H9 (cell line): ENCODE measurements at regions not wholly inside any gene's neighbourhood (a gene's known extent, or its start where the extent isn't known, plus 50 kb on each side); places are given as distances from the start of the nearest gene placed in this dataset.

Experiments used
- DNase-seq: peaks from one replicate; pipeline ENCODE4 v3.0.0-alpha.2; 2017
- H2AFZ ChIP-seq: one replicate; pipeline ENCODE4 v1.6.1; 2013; ENCODE audit warnings: mild to moderate bottlenecking, low read length, control low read depth, moderate library complexity
- H2AK5ac ChIP-seq: 2 replicates; pipeline ENCODE4 v1.6.1; 2013; ENCODE audit warnings: low read length, control low read depth, mixed read lengths; ENCODE audit not compliant: insufficient read length
- H2BK120ac ChIP-seq: one replicate; pipeline ENCODE4 v1.6.1; 2013; ENCODE audit warnings: low read depth, mild to moderate bottlenecking, low read length, control low read depth, inconsistent platforms; ENCODE audit not compliant: poor library complexity, severe bottlenecking
- H2BK12ac ChIP-seq: 2 replicates; pipeline ENCODE4 v1.6.1; 2013; ENCODE audit warnings: low read length, control low read depth, mixed read lengths, low read depth; ENCODE audit not compliant: insufficient read length
- H2BK15ac ChIP-seq: 2 replicates; pipeline ENCODE4 v1.6.1; 2013; ENCODE audit warnings: low read depth, low read length, control low read depth
- H2BK20ac ChIP-seq: one replicate; pipeline ENCODE4 v1.6.1; 2013; ENCODE audit warnings: low read depth, mild to moderate bottlenecking, low read length, control low read depth, inconsistent platforms; ENCODE audit not compliant: poor library complexity, severe bottlenecking
- H2BK5ac ChIP-seq: 2 replicates; pipeline ENCODE4 v1.6.1; 2013; ENCODE audit warnings: low read length, control low read depth, mixed read lengths; ENCODE audit not compliant: insufficient read length
- H3K14ac ChIP-seq: 2 replicates; pipeline ENCODE4 v1.6.1; 2013; ENCODE audit warnings: low read length, control low read depth; ENCODE audit not compliant: insufficient read depth
- H3K18ac ChIP-seq: 2 replicates; pipeline ENCODE4 v1.6.1; 2013; ENCODE audit warnings: low read depth, mild to moderate bottlenecking, mixed read lengths, low read length, control low read depth; ENCODE audit not compliant: insufficient read length
- H3K23ac ChIP-seq: 2 replicates; pipeline ENCODE4 v1.6.1; 2013; ENCODE audit warnings: low read length, control low read depth, mixed read lengths, low read depth; ENCODE audit not compliant: insufficient read length
- H3K23me2 ChIP-seq: 2 replicates; pipeline ENCODE4 v1.6.1; 2013; ENCODE audit warnings: low read depth, mild to moderate bottlenecking, mixed read lengths, low read length, control low read depth; ENCODE audit not compliant: insufficient read length, poor library complexity, severe bottlenecking
- H3K27ac ChIP-seq: 2 replicates; pipeline ENCODE4 v1.5.1; 2013; ENCODE audit warnings: low read length, control low read depth, mixed read lengths, low read depth; ENCODE audit not compliant: insufficient read length
- H3K27me3 ChIP-seq: 2 replicates; pipeline ENCODE4 v1.6.1; 2013; ENCODE audit warnings: low read length, control low read depth, inconsistent platforms; ENCODE audit not compliant: insufficient read depth
- H3K4ac ChIP-seq: 2 replicates; pipeline ENCODE4 v1.6.1; 2013; ENCODE audit warnings: low read depth, mild to moderate bottlenecking, control low read depth, inconsistent platforms, low read length, moderate library complexity
- H3K4me1 ChIP-seq: 2 replicates; pipeline ENCODE4 v1.6.1; 2013; ENCODE audit warnings: low read length, control low read depth, inconsistent platforms; ENCODE audit not compliant: insufficient read depth
- H3K4me2 ChIP-seq: 2 replicates; pipeline ENCODE4 v1.6.1; 2013; ENCODE audit warnings: low read length, control low read depth, mixed read lengths; ENCODE audit not compliant: insufficient read length, insufficient read depth
- H3K56ac ChIP-seq: 2 replicates; pipeline ENCODE4 v1.6.1; 2013; ENCODE audit warnings: low read depth, mild to moderate bottlenecking, mixed read lengths, low read length, control low read depth; ENCODE audit not compliant: insufficient read length
- H3K79me1 ChIP-seq: 2 replicates; pipeline ENCODE4 v1.6.1; 2013; ENCODE audit warnings: low read depth, mild to moderate bottlenecking, moderate library complexity, low read length, control low read depth, inconsistent platforms; ENCODE audit not compliant: insufficient read depth, poor library complexity, severe bottlenecking
- H3K79me2 ChIP-seq: 2 replicates; pipeline ENCODE4 v1.6.1; 2013; ENCODE audit warnings: low read length, control low read depth, inconsistent platforms; ENCODE audit not compliant: insufficient read depth
- H3K9ac ChIP-seq: 2 replicates; pipeline ENCODE4 v1.6.1; 2013; ENCODE audit warnings: low read length, control low read depth, mixed read lengths; ENCODE audit not compliant: insufficient read length; ENCODE audit errors: extremely low read depth
- H3K9me3 ChIP-seq: one replicate; pipeline ENCODE4 v1.6.1; 2013; ENCODE audit warnings: low read depth, low read length, inconsistent platforms; ENCODE audit not compliant: control insufficient read depth
- H3T11ph ChIP-seq: one replicate; pipeline ENCODE4 v1.6.1; 2013; ENCODE audit warnings: mild to moderate bottlenecking, low read length, control low read depth, inconsistent platforms
- H4K20me1 ChIP-seq: one replicate; pipeline ENCODE4 v1.6.1; 2013; ENCODE audit not compliant: control insufficient read depth, insufficient read length, insufficient read depth
- H4K5ac ChIP-seq: 2 replicates; pipeline ENCODE4 v1.6.1; 2013; ENCODE audit warnings: low read depth, mild to moderate bottlenecking, mixed read lengths, low read length, control low read depth; ENCODE audit not compliant: insufficient read length
- H4K8ac ChIP-seq: replicated peaks from 2 replicates; pipeline ENCODE4 v1.6.1; 2013; ENCODE audit warnings: low read length, control low read depth, mixed read lengths, low read depth; ENCODE audit not compliant: insufficient read length
- H4K91ac ChIP-seq: 2 replicates; pipeline ENCODE4 v1.6.1; 2013; ENCODE audit warnings: low read depth, mild to moderate bottlenecking, moderate library complexity, mixed read lengths, low read length, control low read depth; ENCODE audit not compliant: insufficient read length
- H3K27ac Mint-ChIP-seq, 3 experiments: 2 replicates in 2 of 3; 3 replicates in 1 of 3; pipeline ENCODE4 v1.8.0; 2020 to 2021; ENCODE audit warnings: mixed read lengths in 3 of 3, mild to moderate bottlenecking in 1 of 3, moderate library complexity in 1 of 3
- H3K27me3 Mint-ChIP-seq: 2 replicates; pipeline ENCODE4 v1.8.0; 2021; ENCODE audit warnings: low read depth, mild to moderate bottlenecking, moderate library complexity, mixed read lengths
- H3K36me3 Mint-ChIP-seq, 3 experiments: 2 replicates in 2 of 3; 3 replicates in 1 of 3; pipeline ENCODE4 v1.8.0; 2020 to 2021; ENCODE audit warnings: low read depth in 3 of 3, mixed read lengths in 3 of 3; ENCODE audit not compliant: insufficient read depth in 1 of 3
- H3K4me1 Mint-ChIP-seq, 2 experiments: 2 replicates each; pipeline ENCODE4 v1.8.0; 2020; ENCODE audit warnings: mixed read lengths in 2 of 2
- H3K4me3 Mint-ChIP-seq, 2 experiments: 2 replicates in 1 of 2; 3 replicates in 1 of 2; pipeline ENCODE4 v1.8.0; 2020 to 2021; ENCODE audit warnings: mild to moderate bottlenecking in 2 of 2, mixed read lengths in 2 of 2, moderate library complexity in 1 of 2
- H3K9me3 Mint-ChIP-seq, 2 experiments: 2 replicates in 1 of 2; 3 replicates in 1 of 2; pipeline ENCODE4 v1.8.0; 2020; ENCODE audit warnings: mild to moderate bottlenecking in 2 of 2, mixed read lengths in 2 of 2, moderate library complexity in 1 of 2
- TF ChIP-seq, protein P1 (sequence below): fragments of 200-600 bp; sonication (generic); conservative IDR thresholded peaks from 3 replicates; pipeline ENCODE4 v1.8.0; 2021; ENCODE audit warnings: antibody characterized with exemption, mild to moderate bottlenecking

DNA sequence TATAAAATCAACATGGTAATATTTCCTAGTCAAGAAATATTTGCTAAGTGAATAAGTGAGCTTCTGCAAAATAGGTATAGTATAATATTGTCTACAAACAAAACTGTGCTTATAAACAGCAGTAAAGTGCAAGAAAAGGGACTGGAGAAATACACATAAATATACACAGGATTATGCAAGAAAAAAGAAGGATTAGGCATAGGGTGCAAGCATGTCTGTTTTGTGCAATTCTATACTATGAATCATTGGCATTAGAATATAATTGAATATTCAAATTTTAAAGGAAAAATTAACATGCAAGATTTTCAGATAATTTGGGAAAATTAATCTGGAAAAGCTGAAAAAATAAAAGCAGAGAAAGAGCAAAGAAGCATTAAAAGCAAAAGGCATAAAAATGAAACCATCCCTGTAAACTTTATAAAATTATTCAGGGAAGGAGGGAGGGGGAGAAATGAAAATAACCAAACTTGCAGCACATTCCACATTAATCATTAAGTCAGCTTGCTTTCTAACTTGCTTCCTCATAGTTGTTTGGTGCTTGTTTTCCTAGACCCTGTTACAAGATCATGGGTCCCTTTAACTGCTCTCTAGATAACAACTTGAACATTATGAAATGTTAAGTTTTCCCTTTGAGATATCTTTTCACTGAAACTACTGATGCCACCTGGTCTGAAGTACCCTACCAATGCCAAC, 147.4 kb upstream of the STAC start:
- H3K4me1 ChIP-seq = no peaks in the 10 kb centered on the region
- H3K27me3 Mint-ChIP-seq = no peaks in the 10 kb centered on the region; the same call in 1 of the 2 replicates
- H3K4me3 Mint-ChIP-seq = no peak overlapping the region
- TF ChIP-seq, protein P1, sequence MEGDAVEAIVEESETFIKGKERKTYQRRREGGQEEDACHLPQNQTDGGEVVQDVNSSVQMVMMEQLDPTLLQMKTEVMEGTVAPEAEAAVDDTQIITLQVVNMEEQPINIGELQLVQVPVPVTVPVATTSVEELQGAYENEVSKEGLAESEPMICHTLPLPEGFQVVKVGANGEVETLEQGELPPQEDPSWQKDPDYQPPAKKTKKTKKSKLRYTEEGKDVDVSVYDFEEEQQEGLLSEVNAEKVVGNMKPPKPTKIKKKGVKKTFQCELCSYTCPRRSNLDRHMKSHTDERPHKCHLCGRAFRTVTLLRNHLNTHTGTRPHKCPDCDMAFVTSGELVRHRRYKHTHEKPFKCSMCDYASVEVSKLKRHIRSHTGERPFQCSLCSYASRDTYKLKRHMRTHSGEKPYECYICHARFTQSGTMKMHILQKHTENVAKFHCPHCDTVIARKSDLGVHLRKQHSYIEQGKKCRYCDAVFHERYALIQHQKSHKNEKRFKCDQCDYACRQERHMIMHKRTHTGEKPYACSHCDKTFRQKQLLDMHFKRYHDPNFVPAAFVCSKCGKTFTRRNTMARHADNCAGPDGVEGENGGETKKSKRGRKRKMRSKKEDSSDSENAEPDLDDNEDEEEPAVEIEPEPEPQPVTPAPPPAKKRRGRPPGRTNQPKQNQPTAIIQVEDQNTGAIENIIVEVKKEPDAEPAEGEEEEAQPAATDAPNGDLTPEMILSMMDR = no peak
- H3K4me1 Mint-ChIP-seq = no peaks in the 10 kb centered on the region
- no peak overlapping the region for H4K8ac ChIP-seq
- H3K79me2 ChIP-seq = no peaks in the 10 kb centered on the region
- H3K79me1 ChIP-seq = no peaks in the 10 kb centered on the region
- H4K5ac ChIP-seq = no peak overlapping the region
- H3K4ac ChIP-seq = no peak overlapping the region
- no peak overlapping the region for H3K27ac ChIP-seq
- no peak overlapping the region for H3K56ac ChIP-seq
- no peak overlapping the region for H2AFZ ChIP-seq
- peaks cover 0 to 3% (median 0%) of the 10 kb centered on the region in 3 experiments; a peak in 1 of 7 replicates for H3K36me3 Mint-ChIP-seq
- H3K9ac ChIP-seq = no peak overlapping the region
- H3K18ac ChIP-seq = no peak overlapping the region
- no peak overlapping the region for H3K23ac ChIP-seq
- no peaks in the 10 kb centered on the region for H3K9me3 ChIP-seq
- H2BK120ac ChIP-seq = no peak overlapping the region
- H2BK20ac ChIP-seq = no peak overlapping the region
- H3K14ac ChIP-seq = no peak overlapping the region
- no peak overlapping the region for H2BK15ac ChIP-seq
- no peaks in the 10 kb centered on the region for H4K20me1 ChIP-seq
- no peaks in the 10 kb centered on the region for H3K27me3 ChIP-seq
- H2AK5ac ChIP-seq = no peak overlapping the region
- H4K91ac ChIP-seq = no peak overlapping the region
- H2BK5ac ChIP-seq = no peak overlapping the region
- no peaks in the 10 kb centered on the region for H3K23me2 ChIP-seq
- H3K27ac Mint-ChIP-seq = no peak overlapping the region
- H3T11ph ChIP-seq = no peak overlapping the region
- DNase-seq = no peak
- H3K9me3 Mint-ChIP-seq = peaks cover 9 to 10% of the 10 kb centered on the region in 2 experiments; a peak in 3 of 5 replicates
- no peak overlapping the region for H3K4me2 ChIP-seq
- H2BK12ac ChIP-seq = no peak overlapping the region
